ENCODE measurements at regions not wholly inside any gene's neighbourhood (a gene's known extent, or its start where the extent isn't known, plus 50 kb on each side); places are given as distances from the start of the nearest gene placed in this dataset.

DNA sequence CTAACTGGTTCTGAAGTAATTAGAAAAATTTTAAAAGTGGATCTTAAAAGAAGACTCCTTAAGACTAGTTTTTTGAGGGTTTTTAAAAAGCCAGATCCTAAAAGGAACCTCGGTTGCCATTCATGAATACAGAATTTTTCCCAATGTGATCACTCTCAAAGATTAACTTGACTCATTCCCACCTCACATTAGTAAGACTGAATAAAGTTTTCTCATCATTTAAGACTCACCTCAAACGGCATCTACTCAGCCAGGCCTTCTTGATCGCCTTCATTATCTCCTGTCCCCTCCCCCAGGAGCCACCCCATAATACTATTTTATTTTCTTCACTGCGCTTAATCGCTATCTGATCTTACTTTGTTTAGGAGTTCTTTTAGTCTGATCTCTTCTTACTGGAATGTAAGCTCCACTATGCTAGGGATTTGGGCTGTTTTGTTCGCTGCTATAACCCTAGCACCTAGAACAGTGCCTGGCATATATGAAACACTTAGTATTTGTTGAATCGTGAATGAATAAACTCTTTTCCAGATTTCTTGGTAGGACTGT, 55.9 kb upstream of the PCGF5 start:
- Histone ChIP-seq H3K9me3 (ENCODE audit: insufficient read depth, low read depth) (no peaks in the 10 kb centered on the region), H3K79me2 (ENCODE audit: low read depth) (peaks cover 20% of the 10 kb centered on the region; the same call in 1 of the 2 replicates), H3K27ac (0 out of 2 replicates have a peak overlapping the region, but pooled peaks have one; percentile 66), H3K4me3 (peak overlapping the region; percentile 84), H3K27me3 (ENCODE audit: insufficient read depth, low read depth) (no peaks in the 10 kb centered on the region), H3K4me2 (peak overlapping the region; percentile 79), H3F3A (ENCODE audit: insufficient read depth, low read depth) (peaks cover 10% of the 10 kb centered on the region; the same call in 1 of the 2 replicates), H2AFZ (no peak overlapping the region), H4K20me1 (ENCODE audit: insufficient read depth) (no peaks in the 10 kb centered on the region; the same call in 1 of the 2 replicates), H3K9me2 (ENCODE audit: insufficient read depth) (no peaks in the 10 kb centered on the region), H3K36me3 (ENCODE audit: low read depth) (no peaks in the 10 kb centered on the region), H3K4me1 (replicated peaks; ENCODE audit: insufficient read depth) (0 out of 2 replicates have a peak, but pooled peaks cover 11% of the 10 kb centered on the region)
- intact Hi-C loops (cut with micrococcal nuclease; ENCODE audit: unreplicated experiment), result loop anchor here (2.0 kb wide), 2 partner anchors 56 to 252 kb away; partner anchors contain the start of gene PCGF5
- POLR2A ChIA-PET (ENCODE audit: unreplicated experiment), result no interaction called here
- DNase-seq, result no peak
- no TSS peak for BruUV-seq (replicated peaks)
- TF ChIP-seq, protein P1, sequence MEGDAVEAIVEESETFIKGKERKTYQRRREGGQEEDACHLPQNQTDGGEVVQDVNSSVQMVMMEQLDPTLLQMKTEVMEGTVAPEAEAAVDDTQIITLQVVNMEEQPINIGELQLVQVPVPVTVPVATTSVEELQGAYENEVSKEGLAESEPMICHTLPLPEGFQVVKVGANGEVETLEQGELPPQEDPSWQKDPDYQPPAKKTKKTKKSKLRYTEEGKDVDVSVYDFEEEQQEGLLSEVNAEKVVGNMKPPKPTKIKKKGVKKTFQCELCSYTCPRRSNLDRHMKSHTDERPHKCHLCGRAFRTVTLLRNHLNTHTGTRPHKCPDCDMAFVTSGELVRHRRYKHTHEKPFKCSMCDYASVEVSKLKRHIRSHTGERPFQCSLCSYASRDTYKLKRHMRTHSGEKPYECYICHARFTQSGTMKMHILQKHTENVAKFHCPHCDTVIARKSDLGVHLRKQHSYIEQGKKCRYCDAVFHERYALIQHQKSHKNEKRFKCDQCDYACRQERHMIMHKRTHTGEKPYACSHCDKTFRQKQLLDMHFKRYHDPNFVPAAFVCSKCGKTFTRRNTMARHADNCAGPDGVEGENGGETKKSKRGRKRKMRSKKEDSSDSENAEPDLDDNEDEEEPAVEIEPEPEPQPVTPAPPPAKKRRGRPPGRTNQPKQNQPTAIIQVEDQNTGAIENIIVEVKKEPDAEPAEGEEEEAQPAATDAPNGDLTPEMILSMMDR (conservative IDR thresholded peaks at IDR 0.05), result no peak
- no peak for TF ChIP-seq EZH2 (IDR thresholded peaks at IDR 0.05; ENCODE audit: low read depth)
- CTCF ChIA-PET, result no interaction called here

GRCh38 chr10:91167406-91167805, 53.1 kb upstream of the PCGF5 start:
- Histone ChIP-seq H2AFZ (no peak overlapping the region), H3K4me1 (replicated peaks; ENCODE audit: insufficient read depth) (0 out of 2 replicates have a peak, but pooled peaks cover 7% of the 10 kb centered on the region), H3K9me3 (ENCODE audit: insufficient read depth, low read depth) (0 out of 2 replicates have a peak, but pooled peaks cover 3% of the 10 kb centered on the region), H3F3A (ENCODE audit: insufficient read depth, low read depth) (peaks cover 10% of the 10 kb centered on the region; the same call in 1 of the 2 replicates), H3K4me2 (no peak overlapping the region), H3K27ac (no peak overlapping the region), H3K79me2 (ENCODE audit: low read depth) (peaks cover 20% of the 10 kb centered on the region; the same call in 1 of the 2 replicates), H3K27me3 (ENCODE audit: insufficient read depth, low read depth) (no peaks in the 10 kb centered on the region), H3K4me3 (no peak overlapping the region), H3K9me2 (ENCODE audit: insufficient read depth) (no peaks in the 10 kb centered on the region), H4K20me1 (ENCODE audit: insufficient read depth) (no peaks in the 10 kb centered on the region; the same call in 1 of the 2 replicates), H3K36me3 (ENCODE audit: low read depth) (no peaks in the 10 kb centered on the region)
- DNase-seq, result no peak
- CTCF ChIA-PET, result no interaction called here
- TF ChIP-seq, protein P1 (conservative IDR thresholded peaks at IDR 0.05), result no peak
- TF ChIP-seq EZH2 (IDR thresholded peaks at IDR 0.05; ENCODE audit: low read depth), result no peak
- no TSS peak for BruUV-seq (replicated peaks)
- POLR2A ChIA-PET (ENCODE audit: unreplicated experiment), result no interaction called here
- intact Hi-C loops (cut with micrococcal nuclease; ENCODE audit: unreplicated experiment), result no loop called here

GRCh38 chr10:91170418-91170817, 50.0 kb upstream of the PCGF5 start:
- BruUV-seq (replicated peaks), result no TSS peak
- no peaks in the 10 kb centered on the region for H3F3A ChIP-seq (ENCODE audit: insufficient read depth, low read depth)
- ChIA-PET CTCF (no interaction called here), POLR2A (ENCODE audit: unreplicated experiment) (no interaction called here)
- H3K4me2 ChIP-seq, result no peak overlapping the region
- H4K20me1 ChIP-seq (ENCODE audit: insufficient read depth), result no peaks in the 10 kb centered on the region; the same call in 1 of the 2 replicates
- no peaks in the 10 kb centered on the region for H3K36me3 ChIP-seq (ENCODE audit: low read depth)
- TF ChIP-seq EZH2 (IDR thresholded peaks at IDR 0.05; ENCODE audit: low read depth), result no peak
- TF ChIP-seq, protein P1 (conservative IDR thresholded peaks at IDR 0.05), result no peak
- H3K9me2 ChIP-seq (ENCODE audit: insufficient read depth), result no peaks in the 10 kb centered on the region
- peaks cover 7% of the 10 kb centered on the region; the same call in 1 of the 2 replicates for H3K79me2 ChIP-seq (ENCODE audit: low read depth)
- no peaks in the 10 kb centered on the region for H3K4me1 ChIP-seq (replicated peaks; ENCODE audit: insufficient read depth)
- no peak overlapping the region for H3K27ac ChIP-seq
- no peak overlapping the region for H3K4me3 ChIP-seq
- no peak for DNase-seq
- 0 out of 2 replicates have a peak, but pooled peaks cover 3% of the 10 kb centered on the region for H3K9me3 ChIP-seq (ENCODE audit: insufficient read depth, low read depth)
- intact Hi-C loops (cut with micrococcal nuclease; ENCODE audit: unreplicated experiment), result no loop called here
- H3K27me3 ChIP-seq (ENCODE audit: insufficient read depth, low read depth), result no peaks in the 10 kb centered on the region
- H2AFZ ChIP-seq, result no peak overlapping the region

Measured in PC-9 (cell line).